ENCODE measurements at regions not wholly inside any gene's neighbourhood (a gene's known extent, or its start where the extent isn't known, plus 50 kb on each side); places are given as distances from the start of the nearest gene placed in this dataset.

DNA sequence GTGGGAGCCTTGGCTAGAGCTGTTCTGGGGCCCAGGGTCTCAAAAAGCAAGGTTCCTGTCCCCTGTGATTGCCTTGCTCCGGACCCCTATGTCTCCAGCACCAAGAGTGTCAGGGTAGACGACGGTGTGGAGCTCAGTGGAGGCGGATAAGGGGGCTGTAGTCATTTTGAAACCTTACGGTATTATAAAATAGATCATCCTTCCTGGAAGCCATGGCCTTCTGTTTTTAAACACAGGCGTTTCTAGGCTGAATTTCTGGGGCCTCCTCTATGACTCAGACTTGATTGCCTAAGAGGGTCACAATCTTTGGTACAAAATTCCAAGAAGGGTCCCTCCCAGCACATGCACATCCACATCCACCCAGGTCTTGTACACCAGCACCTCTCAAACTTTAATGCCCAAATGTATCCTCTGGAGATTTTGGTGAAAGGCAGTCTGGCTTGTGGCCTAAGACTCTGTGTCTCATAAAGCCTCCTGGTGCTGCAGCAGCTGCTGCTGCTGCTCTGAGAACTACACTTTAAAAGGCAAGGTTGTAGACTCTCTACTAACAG lies 70.5 kb upstream of the XCR1 start:
- Histone ChIP-seq H3K9ac (ENCODE audit: low read length in 2 of 2) (peak overlapping the region in 1 of 2 donors; percentile 1), H3K4me3 (ENCODE audit: low read length in 2 of 2) (no peak overlapping the region), H3K9me3 (ENCODE audit: control insufficient read depth in 2 of 2, low read length in 2 of 2) (no peaks in the 10 kb centered on the region), H3K36me3 (ENCODE audit: control insufficient read depth in 2 of 2, insufficient read depth in 2 of 2, low read length in 2 of 2) (no peaks in the 10 kb centered on the region), H3K27ac (ENCODE audit: low read length) (peak overlapping the region; percentile 82), H3K4me1 (ENCODE audit: control insufficient read depth, insufficient read depth, low read length) (peaks cover 5% of the 10 kb centered on the region), H3K27me3 (ENCODE audit: control insufficient read depth in 1 of 2, insufficient read depth in 2 of 2, low read length in 2 of 2) (no peaks in the 10 kb centered on the region)

GRCh38 chr3:46096781-46097180 lies 69.5 kb upstream of the XCR1 start:
- Histone ChIP-seq H3K4me3 (ENCODE audit: low read length in 2 of 2) (no peak overlapping the region), H3K27me3 (ENCODE audit: control insufficient read depth in 1 of 2, insufficient read depth in 2 of 2, low read length in 2 of 2) (no peaks in the 10 kb centered on the region), H3K4me1 (ENCODE audit: control insufficient read depth, insufficient read depth, low read length) (peaks cover 5% of the 10 kb centered on the region), H3K27ac (ENCODE audit: low read length) (peak overlapping the region; percentile 11), H3K9me3 (ENCODE audit: control insufficient read depth in 2 of 2, low read length in 2 of 2) (no peaks in the 10 kb centered on the region), H3K9ac (ENCODE audit: low read length in 2 of 2) (no peak overlapping the region), H3K36me3 (ENCODE audit: control insufficient read depth in 2 of 2, insufficient read depth in 2 of 2, low read length in 2 of 2) (no peaks in the 10 kb centered on the region)

GRCh38 chr3:46096336-46096735 lies 69.1 kb upstream of the XCR1 start:
- Histone ChIP-seq H3K27me3 (ENCODE audit: control insufficient read depth in 1 of 2, insufficient read depth in 2 of 2, low read length in 2 of 2) (no peaks in the 10 kb centered on the region), H3K4me1 (ENCODE audit: control insufficient read depth, insufficient read depth, low read length) (peaks cover 5% of the 10 kb centered on the region), H3K9me3 (ENCODE audit: control insufficient read depth in 2 of 2, low read length in 2 of 2) (no peaks in the 10 kb centered on the region), H3K36me3 (ENCODE audit: control insufficient read depth in 2 of 2, insufficient read depth in 2 of 2, low read length in 2 of 2) (no peaks in the 10 kb centered on the region), H3K4me3 (ENCODE audit: low read length in 2 of 2) (no peak overlapping the region), H3K9ac (ENCODE audit: low read length in 2 of 2) (no peak overlapping the region), H3K27ac (ENCODE audit: low read length) (peak overlapping the region; percentile 11)

DNA sequence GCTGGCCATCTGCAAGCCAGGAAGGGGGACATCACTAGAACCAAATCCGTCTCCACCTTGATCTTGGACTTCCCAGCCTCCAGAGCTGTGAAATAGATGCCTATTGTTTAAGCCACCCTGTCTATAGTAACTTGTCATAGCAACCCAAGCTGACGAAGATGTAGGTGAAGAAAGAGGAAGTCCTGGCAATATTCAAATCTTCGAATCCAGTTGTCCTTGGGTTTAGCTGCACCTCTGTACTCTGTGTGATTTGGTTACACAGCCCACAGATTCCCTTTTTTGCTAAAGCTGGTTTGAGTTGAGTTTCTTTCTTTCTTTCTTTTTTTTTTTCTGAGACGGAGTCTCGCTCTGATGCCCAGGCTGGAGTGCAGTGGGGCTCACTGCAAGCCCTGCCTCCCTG lies 68.0 kb upstream of the XCR1 start:
- H3K4me3 ChIP-seq (ENCODE audit: low read length in 2 of 2), result no peak overlapping the region
- H3K36me3 ChIP-seq (ENCODE audit: control insufficient read depth in 2 of 2, insufficient read depth in 2 of 2, low read length in 2 of 2), result no peaks in the 10 kb centered on the region
- H3K4me1 ChIP-seq (ENCODE audit: control insufficient read depth, insufficient read depth, low read length), result peaks cover 5% of the 10 kb centered on the region
- no peaks in the 10 kb centered on the region for H3K27me3 ChIP-seq (ENCODE audit: control insufficient read depth in 1 of 2, insufficient read depth in 2 of 2, low read length in 2 of 2)
- no peak overlapping the region for H3K9ac ChIP-seq (ENCODE audit: low read length in 2 of 2)
- H3K9me3 ChIP-seq (ENCODE audit: control insufficient read depth in 2 of 2, low read length in 2 of 2), result no peaks in the 10 kb centered on the region
- no peak overlapping the region for H3K27ac ChIP-seq (ENCODE audit: low read length)

GRCh38 chr3:46094506-46094905 lies 67.2 kb upstream of the XCR1 start:
- H3K9me3 ChIP-seq (ENCODE audit: control insufficient read depth in 2 of 2, low read length in 2 of 2), result no peaks in the 10 kb centered on the region
- H3K4me3 ChIP-seq (ENCODE audit: low read length in 2 of 2), result no peak overlapping the region
- H3K9ac ChIP-seq (ENCODE audit: low read length in 2 of 2), result no peak overlapping the region
- H3K4me1 ChIP-seq (ENCODE audit: control insufficient read depth, insufficient read depth, low read length), result peaks cover 5% of the 10 kb centered on the region
- H3K27ac ChIP-seq (ENCODE audit: low read length), result no peak overlapping the region
- H3K27me3 ChIP-seq (ENCODE audit: control insufficient read depth in 1 of 2, insufficient read depth in 2 of 2, low read length in 2 of 2), result no peaks in the 10 kb centered on the region
- no peaks in the 10 kb centered on the region for H3K36me3 ChIP-seq (ENCODE audit: control insufficient read depth in 2 of 2, insufficient read depth in 2 of 2, low read length in 2 of 2)

- H3K9me3 ChIP-seq (ENCODE audit: control insufficient read depth in 2 of 2, low read length in 2 of 2), result no peaks in the 10 kb centered on the region
- H3K4me1 ChIP-seq (ENCODE audit: control insufficient read depth, insufficient read depth, low read length), result peaks cover 5% of the 10 kb centered on the region
- H3K4me3 ChIP-seq (ENCODE audit: low read length in 2 of 2), result no peak overlapping the region
- H3K9ac ChIP-seq (ENCODE audit: low read length in 2 of 2), result no peak overlapping the region
- no peaks in the 10 kb centered on the region for H3K27me3 ChIP-seq (ENCODE audit: control insufficient read depth in 1 of 2, insufficient read depth in 2 of 2, low read length in 2 of 2)
- no peaks in the 10 kb centered on the region for H3K36me3 ChIP-seq (ENCODE audit: control insufficient read depth in 2 of 2, insufficient read depth in 2 of 2, low read length in 2 of 2)
- no peak overlapping the region for H3K27ac ChIP-seq (ENCODE audit: low read length)
Observed at GRCh38 chr3:46093966-46094365, 66.7 kb upstream of the XCR1 start.

- Histone ChIP-seq H3K9me3 (ENCODE audit: control insufficient read depth in 2 of 2, low read length in 2 of 2) (no peaks in the 10 kb centered on the region), H3K27ac (ENCODE audit: low read length) (no peak overlapping the region), H3K9ac (ENCODE audit: low read length in 2 of 2) (no peak overlapping the region), H3K4me3 (ENCODE audit: low read length in 2 of 2) (no peak overlapping the region), H3K27me3 (ENCODE audit: control insufficient read depth in 1 of 2, insufficient read depth in 2 of 2, low read length in 2 of 2) (no peaks in the 10 kb centered on the region), H3K4me1 (ENCODE audit: control insufficient read depth, insufficient read depth, low read length) (peaks cover 5% of the 10 kb centered on the region), H3K36me3 (ENCODE audit: control insufficient read depth in 2 of 2, insufficient read depth in 2 of 2, low read length in 2 of 2) (no peaks in the 10 kb centered on the region)
Observed at GRCh38 chr3:46093327-46093942, 66.2 kb upstream of the XCR1 start.

DNA sequence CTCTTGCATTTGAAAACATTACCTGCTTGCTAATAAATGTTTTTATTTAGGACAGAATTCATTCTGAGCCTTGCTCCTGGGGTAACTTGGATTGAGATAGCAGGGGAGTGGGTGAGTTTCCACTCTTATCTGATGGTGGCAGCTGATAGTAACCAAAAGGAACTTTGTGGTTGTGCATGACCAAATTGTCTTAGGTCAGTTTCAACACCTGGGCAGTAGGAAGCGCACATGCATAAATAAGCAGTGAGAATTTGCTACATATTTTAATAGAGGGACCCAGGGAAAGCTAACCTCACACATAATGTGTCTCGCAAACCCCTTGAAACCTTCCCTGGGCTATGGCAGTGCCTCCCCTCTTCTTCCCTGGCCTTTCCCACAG lies 65.4 kb upstream of the XCR1 start:
- Histone ChIP-seq H3K36me3 (ENCODE audit: control insufficient read depth in 2 of 2, insufficient read depth in 2 of 2, low read length in 2 of 2) (no peaks in the 10 kb centered on the region), H3K4me3 (ENCODE audit: low read length in 2 of 2) (no peak overlapping the region), H3K27me3 (ENCODE audit: control insufficient read depth in 1 of 2, insufficient read depth in 2 of 2, low read length in 2 of 2) (no peaks in the 10 kb centered on the region), H3K27ac (ENCODE audit: low read length) (no peak overlapping the region), H3K4me1 (ENCODE audit: control insufficient read depth, insufficient read depth, low read length) (peaks cover 2% of the 10 kb centered on the region), H3K9ac (ENCODE audit: low read length in 2 of 2) (no peak overlapping the region), H3K9me3 (ENCODE audit: control insufficient read depth in 2 of 2, low read length in 2 of 2) (no peaks in the 10 kb centered on the region)

GRCh38 chr3:46091741-46092701 lies 64.7 kb upstream of the XCR1 start:
- Histone ChIP-seq H3K27ac (ENCODE audit: low read length) (no peak overlapping the region), H3K27me3 (ENCODE audit: control insufficient read depth in 1 of 2, insufficient read depth in 2 of 2, low read length in 2 of 2) (no peaks in the 10 kb centered on the region)

GRCh38 chr3:46091046-46091445 lies 63.8 kb upstream of the XCR1 start:
- H3K4me1 ChIP-seq (ENCODE audit: control insufficient read depth, insufficient read depth, low read length), result peaks cover 6% of the 10 kb centered on the region
- H3K27ac ChIP-seq (ENCODE audit: low read length), result no peak overlapping the region
- no peak overlapping the region for H3K9ac ChIP-seq (ENCODE audit: low read length in 2 of 2)
- no peaks in the 10 kb centered on the region for H3K27me3 ChIP-seq (ENCODE audit: control insufficient read depth in 1 of 2, insufficient read depth in 2 of 2, low read length in 2 of 2)
- H3K36me3 ChIP-seq (ENCODE audit: control insufficient read depth in 2 of 2, insufficient read depth in 2 of 2, low read length in 2 of 2), result no peaks in the 10 kb centered on the region
- H3K4me3 ChIP-seq (ENCODE audit: low read length in 2 of 2), result no peak overlapping the region
- no peaks in the 10 kb centered on the region for H3K9me3 ChIP-seq (ENCODE audit: control insufficient read depth in 2 of 2, low read length in 2 of 2)

More at GRCh38 chr3:46091741-46092701, 64.7 kb upstream of the XCR1 start:
- H3K9ac ChIP-seq (ENCODE audit: low read length in 2 of 2), result no peak overlapping the region
- H3K4me1 ChIP-seq (ENCODE audit: control insufficient read depth, insufficient read depth, low read length), result no peaks in the 10 kb centered on the region
- H3K4me3 ChIP-seq (ENCODE audit: low read length in 2 of 2), result no peak overlapping the region
- no peaks in the 10 kb centered on the region for H3K36me3 ChIP-seq (ENCODE audit: control insufficient read depth in 2 of 2, insufficient read depth in 2 of 2, low read length in 2 of 2)
- H3K9me3 ChIP-seq (ENCODE audit: control insufficient read depth in 2 of 2, low read length in 2 of 2), result no peaks in the 10 kb centered on the region
